ENCODE measurements at regions not wholly inside any gene's neighbourhood (a gene's known extent, or its start where the extent isn't known, plus 50 kb on each side); places are given as distances from the start of the nearest gene placed in this dataset.

DNA sequence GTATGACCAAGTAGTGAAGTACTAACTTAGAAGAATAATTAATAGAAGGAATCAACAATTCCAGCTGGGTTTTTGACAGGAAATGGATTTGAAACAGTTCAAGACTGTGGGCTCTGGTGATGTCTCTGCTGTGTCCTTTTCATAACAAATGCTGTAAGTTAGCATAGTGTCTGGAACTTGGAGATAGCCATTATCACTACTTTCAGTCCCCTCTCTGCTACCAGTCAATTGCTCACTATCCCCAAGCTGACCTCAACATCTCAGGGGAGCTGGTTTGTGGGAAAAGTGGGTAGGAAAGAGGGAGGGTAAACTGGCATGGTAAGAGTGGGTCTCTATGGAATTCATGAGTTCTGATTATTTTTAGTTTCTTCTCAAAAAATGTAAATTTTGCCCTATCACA lies 231.4 kb upstream of the MID1 start:
- no peaks in the 10 kb centered on the region for H3K4me1 Mint-ChIP-seq

DNA sequence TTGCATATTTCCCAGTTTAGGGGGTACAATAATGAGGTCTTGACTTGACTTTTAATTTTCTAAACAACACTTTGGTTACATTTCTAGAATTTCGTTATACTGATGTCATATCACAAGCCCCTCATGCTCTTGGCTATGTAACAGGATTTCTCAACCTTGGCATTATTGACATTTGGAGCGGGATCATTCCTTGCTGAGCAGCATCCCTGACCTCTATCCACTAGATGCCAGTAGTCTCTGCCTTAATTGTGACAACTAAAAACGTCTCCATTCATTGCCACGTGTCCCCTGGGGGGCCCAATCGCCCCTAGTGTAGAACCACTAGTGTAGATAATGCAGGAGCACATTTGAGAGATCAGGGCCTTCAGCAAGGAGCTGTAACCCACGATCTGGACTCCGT lies 234.2 kb upstream of the MID1 start:
- no peaks in the 10 kb centered on the region for H3K36me3 Mint-ChIP-seq
- TF ChIP-seq, protein P1, sequence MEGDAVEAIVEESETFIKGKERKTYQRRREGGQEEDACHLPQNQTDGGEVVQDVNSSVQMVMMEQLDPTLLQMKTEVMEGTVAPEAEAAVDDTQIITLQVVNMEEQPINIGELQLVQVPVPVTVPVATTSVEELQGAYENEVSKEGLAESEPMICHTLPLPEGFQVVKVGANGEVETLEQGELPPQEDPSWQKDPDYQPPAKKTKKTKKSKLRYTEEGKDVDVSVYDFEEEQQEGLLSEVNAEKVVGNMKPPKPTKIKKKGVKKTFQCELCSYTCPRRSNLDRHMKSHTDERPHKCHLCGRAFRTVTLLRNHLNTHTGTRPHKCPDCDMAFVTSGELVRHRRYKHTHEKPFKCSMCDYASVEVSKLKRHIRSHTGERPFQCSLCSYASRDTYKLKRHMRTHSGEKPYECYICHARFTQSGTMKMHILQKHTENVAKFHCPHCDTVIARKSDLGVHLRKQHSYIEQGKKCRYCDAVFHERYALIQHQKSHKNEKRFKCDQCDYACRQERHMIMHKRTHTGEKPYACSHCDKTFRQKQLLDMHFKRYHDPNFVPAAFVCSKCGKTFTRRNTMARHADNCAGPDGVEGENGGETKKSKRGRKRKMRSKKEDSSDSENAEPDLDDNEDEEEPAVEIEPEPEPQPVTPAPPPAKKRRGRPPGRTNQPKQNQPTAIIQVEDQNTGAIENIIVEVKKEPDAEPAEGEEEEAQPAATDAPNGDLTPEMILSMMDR (IDR thresholded peaks at IDR 0.05; ENCODE audit: unreplicated experiment) = no peak
- H3K27me3 Mint-ChIP-seq (ENCODE audit: low read depth) = no peaks in the 10 kb centered on the region
- no peaks in the 10 kb centered on the region for H3K4me1 Mint-ChIP-seq
- no peak overlapping the region for H3K27ac Mint-ChIP-seq
- no peak for DNase-seq (ENCODE audit: low spot score in 2 of 2, unreplicated experiment in 2 of 2)
- H3K9me3 Mint-ChIP-seq = peaks cover 30% of the 10 kb centered on the region
- H3K4me3 Mint-ChIP-seq = no peak overlapping the region

More for the DNA sequence above, 231.4 kb upstream of the MID1 start:
- H3K27ac Mint-ChIP-seq = no peak overlapping the region
- no peak for DNase-seq (ENCODE audit: low spot score in 2 of 2, unreplicated experiment in 2 of 2)
- peaks cover 19% of the 10 kb centered on the region for H3K9me3 Mint-ChIP-seq
- TF ChIP-seq, protein P1 (IDR thresholded peaks at IDR 0.05; ENCODE audit: unreplicated experiment) = no peak
- H3K27me3 Mint-ChIP-seq (ENCODE audit: low read depth) = no peaks in the 10 kb centered on the region
- no peak overlapping the region for H3K4me3 Mint-ChIP-seq
- no peaks in the 10 kb centered on the region for H3K36me3 Mint-ChIP-seq

DNA sequence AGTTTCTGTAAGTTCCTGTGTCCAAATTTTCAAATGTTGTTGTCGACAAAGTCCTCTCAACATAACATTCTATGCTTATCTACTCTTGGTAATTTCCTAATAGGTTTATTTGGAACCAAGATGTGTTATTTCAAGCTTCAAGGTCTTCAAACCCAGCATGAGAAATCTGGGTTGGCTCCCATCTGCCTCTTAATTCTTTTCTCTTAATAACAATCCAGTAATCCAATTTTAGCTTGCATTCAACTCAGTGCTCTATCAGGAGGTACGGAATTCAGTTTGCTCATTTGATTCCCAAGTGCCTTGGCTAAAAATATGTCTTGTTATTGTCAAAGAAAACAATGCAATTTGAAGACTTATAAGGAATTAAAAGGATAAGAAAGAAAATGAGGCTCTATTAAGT lies 235.5 kb upstream of the MID1 start:
- Mint-ChIP-seq H3K9me3 (peaks cover 36% of the 10 kb centered on the region), H3K27me3 (ENCODE audit: low read depth) (no peaks in the 10 kb centered on the region), H3K36me3 (no peaks in the 10 kb centered on the region), H3K4me3 (no peak overlapping the region), H3K4me1 (no peaks in the 10 kb centered on the region), H3K27ac (no peak overlapping the region)
- TF ChIP-seq, protein P1 (IDR thresholded peaks at IDR 0.05; ENCODE audit: unreplicated experiment) = no peak
- DNase-seq (ENCODE audit: low spot score in 2 of 2, unreplicated experiment in 2 of 2) = no peak

DNA sequence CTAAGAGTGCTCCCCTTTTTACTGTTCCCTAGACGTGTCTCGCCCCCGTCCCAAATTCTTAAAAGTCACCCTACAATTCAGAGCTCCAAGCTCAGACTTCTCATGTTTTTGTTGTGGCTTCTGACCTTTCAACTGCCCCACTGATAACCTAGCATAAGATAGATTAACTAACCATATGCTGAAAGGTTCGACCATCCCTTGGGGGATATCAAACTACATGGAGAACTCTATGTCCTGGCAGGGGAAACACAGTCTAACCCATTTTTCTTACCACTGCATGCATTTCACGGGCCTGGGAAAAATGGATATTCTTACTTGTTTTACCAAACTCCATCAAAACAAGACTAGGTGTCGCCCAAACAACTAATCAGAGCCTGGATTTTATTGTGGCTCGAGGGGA lies 236.4 kb upstream of the MID1 start:
- DNase-seq (ENCODE audit: low spot score in 2 of 2, unreplicated experiment in 2 of 2) = no peak
- Mint-ChIP-seq H3K4me1 (no peaks in the 10 kb centered on the region), H3K4me3 (no peak overlapping the region), H3K36me3 (no peaks in the 10 kb centered on the region), H3K9me3 (peaks cover 40% of the 10 kb centered on the region), H3K27me3 (ENCODE audit: low read depth) (no peaks in the 10 kb centered on the region), H3K27ac (no peak overlapping the region)
- TF ChIP-seq, protein P1 (IDR thresholded peaks at IDR 0.05; ENCODE audit: unreplicated experiment) = no peak

DNA sequence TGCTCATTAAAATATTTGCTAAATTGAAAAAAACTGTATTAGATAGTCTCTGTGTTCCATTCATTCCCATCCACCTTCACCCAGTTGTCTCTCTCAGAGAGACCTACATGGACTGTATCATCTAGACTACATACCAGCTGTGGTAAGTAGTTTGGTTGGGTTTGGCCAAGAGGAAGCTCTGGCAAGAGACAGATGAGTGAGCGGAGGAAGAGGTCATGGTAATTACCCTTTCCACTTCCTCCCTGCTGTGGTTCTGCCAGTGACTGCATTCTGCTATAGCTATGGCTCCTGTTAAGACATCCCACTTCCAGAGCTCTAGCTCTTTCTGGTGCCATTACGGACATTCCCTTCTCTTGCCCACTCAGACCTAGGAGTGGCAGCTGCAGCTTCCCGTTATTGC lies 239.0 kb upstream of the MID1 start:
- Mint-ChIP-seq H3K27ac (no peak overlapping the region), H3K36me3 (no peaks in the 10 kb centered on the region), H3K4me1 (no peaks in the 10 kb centered on the region), H3K27me3 (ENCODE audit: low read depth) (no peaks in the 10 kb centered on the region), H3K9me3 (peaks cover 44% of the 10 kb centered on the region), H3K4me3 (no peak overlapping the region)
- no peak for DNase-seq (ENCODE audit: low spot score in 2 of 2, unreplicated experiment in 2 of 2)
- TF ChIP-seq, protein P1 (IDR thresholded peaks at IDR 0.05; ENCODE audit: unreplicated experiment) = no peak

DNA sequence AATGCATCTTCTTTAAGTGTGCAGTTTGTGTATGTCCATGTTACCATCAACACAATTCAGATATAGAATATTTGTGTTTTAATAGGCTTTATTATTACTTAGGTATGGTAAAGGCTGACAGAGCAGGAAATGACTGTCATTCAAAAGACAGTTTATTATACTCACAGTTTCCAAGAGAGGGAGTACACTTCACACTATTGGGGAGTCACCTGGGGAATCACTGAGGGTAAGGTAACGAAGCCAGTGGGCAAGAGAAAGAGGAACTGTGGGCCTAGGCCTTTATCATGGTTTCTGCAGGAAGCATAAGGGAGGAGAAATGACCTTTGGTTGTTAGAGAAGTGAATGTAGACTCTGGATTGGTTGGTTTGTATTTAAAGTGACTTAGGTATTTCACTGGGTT lies 235.1 kb upstream of the HCCS start:
- TF ChIP-seq, protein P1 (IDR thresholded peaks at IDR 0.05; ENCODE audit: unreplicated experiment) = no peak
- Mint-ChIP-seq H3K27ac (no peak overlapping the region), H3K27me3 (ENCODE audit: low read depth) (no peaks in the 10 kb centered on the region), H3K36me3 (no peaks in the 10 kb centered on the region), H3K4me1 (no peaks in the 10 kb centered on the region), H3K4me3 (no peak overlapping the region), H3K9me3 (peaks cover 56% of the 10 kb centered on the region)
- no peak for DNase-seq (ENCODE audit: low spot score in 2 of 2, unreplicated experiment in 2 of 2)

All from mesothelial cell of epicardium (in vitro differentiated cells).